ENCODE measurements at regions not wholly inside any gene's neighbourhood (a gene's known extent, or its start where the extent isn't known, plus 50 kb on each side); places are given as distances from the start of the nearest gene placed in this dataset.

- no peak for TF ChIP-seq ESRRA (IDR thresholded peaks at IDR 0.05; ENCODE audit: low read length)
- no peak for TF ChIP-seq NFYA (IDR thresholded peaks at IDR 0.05; ENCODE audit: borderline replicate concordance, low read depth, low read length)
- TF ChIP-seq RB1 (IDR thresholded peaks at IDR 0.05; ENCODE audit: borderline replicate concordance) = no peak
- no peak for TF ChIP-seq PRDM15 (CRISPR knock-in tag; IDR thresholded peaks at IDR 0.05)
- TF ChIP-seq, protein P1, sequence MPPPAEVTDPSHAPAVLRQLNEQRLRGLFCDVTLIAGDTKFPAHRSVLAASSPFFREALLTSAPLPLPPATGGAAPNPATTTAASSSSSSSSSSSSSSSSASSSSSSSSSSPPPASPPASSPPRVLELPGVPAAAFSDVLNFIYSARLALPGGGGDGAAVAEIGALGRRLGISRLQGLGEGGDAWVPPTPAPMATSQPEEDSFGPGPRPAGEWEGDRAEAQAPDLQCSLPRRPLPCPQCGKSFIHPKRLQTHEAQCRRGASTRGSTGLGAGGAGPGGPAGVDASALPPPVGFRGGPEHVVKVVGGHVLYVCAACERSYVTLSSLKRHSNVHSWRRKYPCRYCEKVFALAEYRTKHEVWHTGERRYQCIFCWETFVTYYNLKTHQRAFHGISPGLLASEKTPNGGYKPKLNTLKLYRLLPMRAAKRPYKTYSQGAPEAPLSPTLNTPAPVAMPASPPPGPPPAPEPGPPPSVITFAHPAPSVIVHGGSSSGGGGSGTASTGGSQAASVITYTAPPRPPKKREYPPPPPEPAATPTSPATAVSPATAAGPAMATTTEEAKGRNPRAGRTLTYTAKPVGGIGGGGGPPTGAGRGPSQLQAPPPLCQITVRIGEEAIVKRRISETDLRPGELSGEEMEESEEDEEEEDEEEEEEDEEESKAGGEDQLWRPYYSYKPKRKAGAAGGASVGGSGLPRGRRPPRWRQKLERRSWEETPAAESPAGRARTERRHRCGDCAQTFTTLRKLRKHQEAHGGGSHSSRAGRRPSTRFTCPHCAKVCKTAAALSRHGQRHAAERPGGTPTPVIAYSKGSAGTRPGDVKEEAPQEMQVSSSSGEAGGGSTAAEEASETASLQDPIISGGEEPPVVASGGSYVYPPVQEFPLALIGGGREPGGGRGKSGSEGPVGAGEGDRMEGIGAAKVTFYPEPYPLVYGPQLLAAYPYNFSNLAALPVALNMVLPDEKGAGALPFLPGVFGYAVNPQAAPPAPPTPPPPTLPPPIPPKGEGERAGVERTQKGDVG (CRISPR knock-in tag; IDR thresholded peaks at IDR 0.05) = no peak
- TF ChIP-seq NR2C1 (IDR thresholded peaks at IDR 0.05) = no peak
- TF ChIP-seq SP1 (IDR thresholded peaks at IDR 0.05; ENCODE audit: low read depth, low read length) = no peak
- TF ChIP-seq, protein P2, sequence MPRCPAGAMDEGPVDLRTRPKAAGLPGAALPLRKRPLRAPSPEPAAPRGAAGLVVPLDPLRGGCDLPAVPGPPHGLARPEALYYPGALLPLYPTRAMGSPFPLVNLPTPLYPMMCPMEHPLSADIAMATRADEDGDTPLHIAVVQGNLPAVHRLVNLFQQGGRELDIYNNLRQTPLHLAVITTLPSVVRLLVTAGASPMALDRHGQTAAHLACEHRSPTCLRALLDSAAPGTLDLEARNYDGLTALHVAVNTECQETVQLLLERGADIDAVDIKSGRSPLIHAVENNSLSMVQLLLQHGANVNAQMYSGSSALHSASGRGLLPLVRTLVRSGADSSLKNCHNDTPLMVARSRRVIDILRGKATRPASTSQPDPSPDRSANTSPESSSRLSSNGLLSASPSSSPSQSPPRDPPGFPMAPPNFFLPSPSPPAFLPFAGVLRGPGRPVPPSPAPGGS (IDR thresholded peaks at IDR 0.05; ENCODE audit: borderline replicate concordance, insufficient read depth, low read depth, low read length, poor library complexity, severe bottlenecking) = no peak
- no peak for TF ChIP-seq RAD51 (IDR thresholded peaks at IDR 0.05)
- no peak for TF ChIP-seq ZNF274 (IDR thresholded peaks at IDR 0.05; ENCODE audit: insufficient read depth, insufficient read length)
- TF ChIP-seq, protein P3, sequence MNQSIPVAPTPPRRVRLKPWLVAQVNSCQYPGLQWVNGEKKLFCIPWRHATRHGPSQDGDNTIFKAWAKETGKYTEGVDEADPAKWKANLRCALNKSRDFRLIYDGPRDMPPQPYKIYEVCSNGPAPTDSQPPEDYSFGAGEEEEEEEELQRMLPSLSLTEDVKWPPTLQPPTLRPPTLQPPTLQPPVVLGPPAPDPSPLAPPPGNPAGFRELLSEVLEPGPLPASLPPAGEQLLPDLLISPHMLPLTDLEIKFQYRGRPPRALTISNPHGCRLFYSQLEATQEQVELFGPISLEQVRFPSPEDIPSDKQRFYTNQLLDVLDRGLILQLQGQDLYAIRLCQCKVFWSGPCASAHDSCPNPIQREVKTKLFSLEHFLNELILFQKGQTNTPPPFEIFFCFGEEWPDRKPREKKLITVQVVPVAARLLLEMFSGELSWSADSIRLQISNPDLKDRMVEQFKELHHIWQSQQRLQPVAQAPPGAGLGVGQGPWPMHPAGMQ (IDR thresholded peaks at IDR 0.05; ENCODE audit: borderline replicate concordance) = no peak
- TF ChIP-seq SMAD5 (IDR thresholded peaks at IDR 0.05; ENCODE audit: low read depth) = no peak
Measured at GRCh38 chr17:33657181-33657580, 364.1 kb upstream of the ASIC2 start (continued).

Data from GM12878 (cell line).